IMR-90 (cell line): ENCODE measurements at regions not wholly inside any gene's neighbourhood (a gene's known extent, or its start where the extent isn't known, plus 50 kb on each side); places are given as distances from the start of the nearest gene placed in this dataset.

Source experiments
- ATAC-seq: fragments of 200-7000 bp; cut with Tn5 transposase; 2 replicates; pipeline ENCODE4 v1.9.1; 2020; ENCODE audit warnings: low read depth, mild to moderate bottlenecking, moderate library complexity
- BruUV-seq: library from RNA; stranded (reverse); fragments of 400-500 nt; replicated peaks from 2 replicates; lab custom pipeline; 2021; lab: Mats Ljungman, UMichigan
- CTCF ChIA-PET: fragments of 300-600 bp; formaldehyde crosslinking; extraction: SDS; loops from one replicate; lab custom pipeline; 2021; ENCODE audit warnings: antibody characterized with exemption; lab: Yijun Ruan, JAX
- POLR2A ChIA-PET: fragments of 300-600 bp; sonication (Branson Sonifier 250); formaldehyde crosslinking; loops from one replicate; lab custom pipeline; 2022; ENCODE audit warnings: antibody characterized with exemption; ENCODE audit not compliant: unreplicated experiment; lab: Charles Lee
- DNase-seq: peaks from one replicate; pipeline ENCODE4 v3.0.0; 2013
- H2AFZ ChIP-seq: replicated peaks from 2 replicates; pipeline ENCODE3; 2013; ENCODE audit warnings: low read length, mild to moderate bottlenecking; ENCODE audit not compliant: poor library complexity
- H2AK5ac ChIP-seq: 2 replicates; pipeline ENCODE4 v1.6.1; 2013; ENCODE audit warnings: low read depth, low read length, inconsistent platforms
- H2AK9ac ChIP-seq: replicated peaks from 2 replicates; pipeline ENCODE3; 2013; ENCODE audit warnings: mild to moderate bottlenecking, low read depth, low read length, moderate library complexity; ENCODE audit not compliant: poor library complexity
- H2BK120ac ChIP-seq: 2 replicates; pipeline ENCODE4 v1.6.1; 2013; ENCODE audit warnings: low read depth, low read length, inconsistent platforms
- H2BK15ac ChIP-seq: 3 replicates; pipeline ENCODE4 v1.6.1; 2013; ENCODE audit warnings: low read depth, low read length, inconsistent platforms
- H2BK20ac ChIP-seq: 2 replicates; pipeline ENCODE4 v1.6.1; 2013; ENCODE audit warnings: low read depth, mild to moderate bottlenecking, inconsistent platforms, low read length, moderate library complexity
- H2BK5ac ChIP-seq: 2 replicates; pipeline ENCODE4 v1.6.1; 2013; ENCODE audit warnings: mild to moderate bottlenecking, low read depth, low read length, inconsistent platforms; ENCODE audit not compliant: poor library complexity, severe bottlenecking
- H3K14ac ChIP-seq: replicated peaks from 2 replicates; pipeline ENCODE4 v1.6.1; 2013; ENCODE audit warnings: low read depth, low read length, inconsistent platforms
- H3K18ac ChIP-seq: 2 replicates; pipeline ENCODE4 v1.6.1; 2013; ENCODE audit warnings: low read depth, low read length, control low read depth
- H3K23ac ChIP-seq: 2 replicates; pipeline ENCODE4 v1.6.1; 2013; ENCODE audit warnings: low read depth, low read length, inconsistent platforms
- H3K27ac ChIP-seq: 2 replicates; pipeline ENCODE4 v1.5.1; 2013; ENCODE audit warnings: mild to moderate bottlenecking, control low read depth, low read length; ENCODE audit not compliant: insufficient read depth
- H3K27me3 ChIP-seq: 2 replicates; pipeline ENCODE4 v1.6.1; 2013; ENCODE audit warnings: low read length; ENCODE audit not compliant: control insufficient read depth, insufficient read depth
- H3K36me3 ChIP-seq: 2 replicates; pipeline ENCODE4 v1.6.1; 2013; ENCODE audit warnings: low read length, mixed read lengths; ENCODE audit not compliant: control insufficient read depth, insufficient read depth
- H3K4ac ChIP-seq: 2 replicates; pipeline ENCODE4 v1.6.1; 2013; ENCODE audit warnings: low read depth, low read length, inconsistent platforms
- H3K4me1 ChIP-seq: 2 replicates; pipeline ENCODE4 v1.6.1; 2013; ENCODE audit warnings: low read length, mixed read lengths; ENCODE audit not compliant: control insufficient read depth, insufficient read depth
- H3K4me2 ChIP-seq: 2 replicates; pipeline ENCODE4 v1.6.1; 2013; ENCODE audit warnings: low read depth, mild to moderate bottlenecking, control low read depth, low read length, moderate library complexity
- H3K4me3 ChIP-seq: 2 replicates; pipeline ENCODE4 v1.5.1; 2013; ENCODE audit warnings: low read depth, mild to moderate bottlenecking, control low read depth, low read length, moderate library complexity; ENCODE audit not compliant: insufficient read depth
- H3K56ac ChIP-seq: 2 replicates; pipeline ENCODE4 v1.6.1; 2013; ENCODE audit warnings: low read length, inconsistent platforms; ENCODE audit not compliant: insufficient read depth; ENCODE audit errors: extremely low read depth
- H3K79me1 ChIP-seq, 2 experiments: 2 replicates each; pipeline ENCODE4 v1.6.1; 2013; ENCODE audit warnings: low read length in 2 of 2, inconsistent platforms in 1 of 2, low read depth in 1 of 2
- H3K9ac ChIP-seq: 2 replicates; pipeline ENCODE4 v1.6.1; 2013; ENCODE audit warnings: low read depth, low read length, control low read depth
- H3K9me1 ChIP-seq: 2 replicates; pipeline ENCODE4 v1.6.1; 2013; ENCODE audit warnings: low read length, inconsistent platforms; ENCODE audit not compliant: insufficient read depth
- H3K9me3 ChIP-seq: 2 replicates; pipeline ENCODE4 v1.6.1; 2013; ENCODE audit warnings: low read length; ENCODE audit not compliant: control insufficient read depth, insufficient read depth
- H4K20me1 ChIP-seq: 2 replicates; pipeline ENCODE4 v1.6.1; 2013; ENCODE audit warnings: low read length, inconsistent platforms; ENCODE audit not compliant: insufficient read depth
- H4K5ac ChIP-seq: 2 replicates; pipeline ENCODE4 v1.6.1; 2013; ENCODE audit warnings: mild to moderate bottlenecking, low read depth, low read length, control low read depth
- H4K8ac ChIP-seq, 2 experiments: 2 replicates each; pipeline ENCODE4 v1.6.1; 2013; ENCODE audit warnings: low read depth in 2 of 2, low read length in 2 of 2, control low read depth in 1 of 2, inconsistent platforms in 1 of 2
- H4K91ac ChIP-seq: 2 replicates; pipeline ENCODE4 v1.6.1; 2013; ENCODE audit warnings: low read depth, low read length, inconsistent platforms; ENCODE audit not compliant: insufficient read depth
- BHLHE40 ChIP-seq: fragments of 150-350 bp; IDR thresholded peaks from 2 replicates; pipeline ENCODE4 v1.6.1; 2016; ENCODE audit warnings: mild to moderate bottlenecking, low read depth, low read length
- CEBPB ChIP-seq: IDR thresholded peaks from 2 replicates; pipeline ENCODE4 v1.6.1; 2012; ENCODE audit warnings: low read depth, low read length, improper control_type of control experiment
- CHD1 ChIP-seq: IDR thresholded peaks from 2 replicates; pipeline ENCODE4 v1.6.1; 2012; ENCODE audit warnings: low read depth, low read length, improper control_type of control experiment
- CTCF ChIP-seq: conservative IDR thresholded peaks from 2 replicates; pipeline ENCODE4 v1.5.1; 2012; ENCODE audit warnings: mild to moderate bottlenecking, low read depth, low read length, improper control_type of control experiment
- ELK1 ChIP-seq: fragments of 150-350 bp; IDR thresholded peaks from 2 replicates; pipeline ENCODE4 v1.6.1; 2016; ENCODE audit warnings: low read depth, mild to moderate bottlenecking, low read length, moderate library complexity, borderline replicate concordance
- FOS ChIP-seq: fragments of 150-350 bp; IDR thresholded peaks from 2 replicates; pipeline ENCODE4 v1.6.1; 2016; ENCODE audit warnings: low read depth, low read length
- MAFK ChIP-seq: IDR thresholded peaks from 2 replicates; pipeline ENCODE4 v1.6.1; 2012; ENCODE audit warnings: low read depth, low read length, improper control_type of control experiment
- MAZ ChIP-seq: IDR thresholded peaks from 2 replicates; pipeline ENCODE4 v1.6.1; 2012; ENCODE audit warnings: low read depth, mild to moderate bottlenecking, low read length, improper control_type of control experiment, moderate library complexity, borderline replicate concordance
- MXI1 ChIP-seq: IDR thresholded peaks from 2 replicates; pipeline ENCODE4 v1.6.1; 2012; ENCODE audit warnings: low read depth, mild to moderate bottlenecking, low read length, moderate library complexity, borderline replicate concordance
- NFE2L2 ChIP-seq: fragments of 150-350 bp; IDR thresholded peaks from 2 replicates; pipeline ENCODE4 v1.6.1; 2016; ENCODE audit warnings: low read depth, mild to moderate bottlenecking, low read length
- POLR2A ChIP-seq: IDR thresholded peaks from 2 replicates; pipeline ENCODE4 v1.6.1; 2012; ENCODE audit warnings: mild to moderate bottlenecking, low read depth, low read length
- RAD21 ChIP-seq: IDR thresholded peaks from 2 replicates; pipeline ENCODE4 v1.6.1; 2012; ENCODE audit warnings: low read length, improper control_type of control experiment
- RCOR1 ChIP-seq: IDR thresholded peaks from 2 replicates; pipeline ENCODE4 v1.6.1; 2012; ENCODE audit warnings: mild to moderate bottlenecking, low read length, improper control_type of control experiment; ENCODE audit not compliant: insufficient replicate concordance
- RFX5 ChIP-seq: IDR thresholded peaks from 2 replicates; pipeline ENCODE4 v1.8.0; 2012; ENCODE audit warnings: low read depth, mild to moderate bottlenecking, low read length, moderate library complexity
- USF2 ChIP-seq: fragments of 150-350 bp; IDR thresholded peaks from 2 replicates; pipeline ENCODE4 v1.6.1; 2017; ENCODE audit warnings: mild to moderate bottlenecking, antibody characterized with exemption, low read length, low read depth
- WGBS, 2 experiments: methylation state at CpG; one replicate each; pipeline versions ENCODE4 v1.1.5 to v1.1.7; 2013; ENCODE audit warnings: missing lambda C conversion rate in 2 of 2; ENCODE audit not compliant: insufficient read length in 1 of 2; ENCODE audit errors: extremely low coverage in 2 of 2; 5-methylcytosine and 5-hydroxymethylcytosine counted together
- dilution Hi-C: fragments of 300-500 bp; cut with HindIII; formaldehyde crosslinking; loops from one replicate; pipeline ENCODE4 v1.14.3; 2018; ENCODE audit warnings: low sequenced_read_pairs; ENCODE audit not compliant: unreplicated experiment
- in situ Hi-C: fragments of 300-500 bp; cut with MboI; formaldehyde crosslinking; loops from 3 replicates; pipeline ENCODE4 v1.14.3; 2019; ENCODE audit warnings: low sequenced_read_pairs, inconsistent platforms, mixed read lengths
- intact Hi-C: fragments of 100-400 bp; cut with micrococcal nuclease; formaldehyde crosslinking; loops from 2 replicates; pipeline ENCODE4 v1.10.0; 2022

DNA sequence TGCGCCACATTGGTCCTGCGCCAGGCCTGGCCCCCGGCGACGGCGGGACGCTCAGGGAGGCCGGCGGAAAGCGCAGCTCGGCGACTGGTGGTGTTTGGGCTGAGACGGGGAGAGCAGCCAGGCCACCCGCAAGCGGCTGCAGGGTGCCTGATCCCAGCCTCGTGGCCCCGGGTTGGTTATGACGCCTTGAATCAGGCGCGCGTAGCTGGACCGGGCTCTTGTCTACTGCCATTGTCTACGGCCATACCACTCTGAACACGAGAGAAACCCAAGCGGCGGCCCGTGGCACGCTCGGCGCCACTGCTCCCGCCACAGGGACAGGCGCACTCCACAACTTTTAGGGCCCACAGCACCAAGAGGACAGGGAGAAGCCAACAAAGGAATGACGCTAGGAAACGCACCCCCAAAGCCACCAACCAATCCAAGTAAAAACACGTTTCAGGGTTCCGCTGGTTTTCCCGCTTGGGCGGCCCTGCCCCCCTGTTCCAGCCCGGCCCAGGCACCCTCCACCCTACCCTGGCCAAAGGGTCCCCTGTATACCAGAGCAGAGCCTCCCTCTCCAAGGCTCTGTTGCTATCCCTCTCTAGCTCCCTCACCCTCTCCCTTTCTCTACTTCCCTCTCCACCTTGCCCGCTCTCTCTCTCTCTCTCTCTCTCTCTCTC is 1849.3 kb upstream of the DEFB115 start:
- DNase-seq (no peak), ATAC-seq (no peak)
- Histone ChIP-seq H4K8ac (no peak overlapping the region), H2AK5ac (no peak overlapping the region), H2BK15ac (no peak overlapping the region), H3K4ac (no peak overlapping the region), H3K14ac (no peak overlapping the region), H2AK9ac (no peak overlapping the region), H2AFZ (no peak overlapping the region), H4K91ac (no peak overlapping the region), H3K79me1 (no peaks in the 10 kb centered on the region), H2BK120ac (no peak overlapping the region), H3K9me1 (no peaks in the 10 kb centered on the region), H3K27me3 (no peaks in the 10 kb centered on the region), H3K18ac (no peak overlapping the region), H2BK5ac (no peak overlapping the region), H4K20me1 (no peaks in the 10 kb centered on the region), H3K23ac (no peak overlapping the region), H3K4me2 (no peak overlapping the region), H4K5ac (no peak overlapping the region), H3K9ac (no peak overlapping the region), H3K36me3 (no peaks in the 10 kb centered on the region), H3K56ac (no peak overlapping the region), H2BK20ac (no peak overlapping the region), H3K4me3 (no peak overlapping the region), H3K9me3 (peaks cover 26% of the 10 kb centered on the region), H3K4me1 (no peaks in the 10 kb centered on the region), H3K27ac (no peak overlapping the region)
- CTCF ChIA-PET = no interaction called here
- POLR2A ChIA-PET = no interaction called here
- TF ChIP-seq NFE2L2 (no peak), CHD1 (no peak), ELK1 (no peak), CEBPB (no peak), BHLHE40 (no peak), RFX5 (no peak), MXI1 (no peak), USF2 (no peak), RAD21 (no peak), MAZ (no peak), MAFK (no peak), RCOR1 (no peak), FOS (no peak), POLR2A (no peak), CTCF (no peak)
- WGBS, 2 experiments = 38% methylated on average over 31 of the region's 40 CpGs; no CpG with 5 or more reads in 1 of the 2 experiments
- BruUV-seq = no TSS peak
- intact Hi-C loops = no loop called here
- in situ Hi-C loops = no loop called here
- dilution Hi-C loops = no loop called here
